Keratinocyte (primary cell): ENCODE measurements at regions not wholly inside any gene's neighbourhood (a gene's known extent, or its start where the extent isn't known, plus 50 kb on each side); places are given as distances from the start of the nearest gene placed in this dataset.

Experiments
- DNase-seq: peaks from one replicate; pipeline ENCODE4 v3.0.0-alpha.2; 2011; ENCODE audit warnings: low read depth, missing footprints, low spot score
- FAIRE-seq: peaks from 2 replicates; lab custom pipeline; 2011; peaks lifted over from hg19 to GRCh38; lab: Jason Lieb, UNC
- H2AFZ ChIP-seq: 2 replicates; pipeline ENCODE4 v1.6.0; 2012; ENCODE audit warnings: low read length, control low read depth, inconsistent platforms; ENCODE audit not compliant: control insufficient read depth
- H3K27ac ChIP-seq: 2 replicates; pipeline ENCODE4 v1.5.1; 2011; ENCODE audit warnings: low read length; ENCODE audit not compliant: control insufficient read depth, insufficient read depth
- H3K27me3 ChIP-seq: 3 replicates; pipeline ENCODE4 v1.6.0; 2011; ENCODE audit warnings: low read length; ENCODE audit not compliant: control insufficient read depth, insufficient read depth; ENCODE audit errors: extremely low read depth
- H3K36me3 ChIP-seq, 2 experiments: 2 replicates in 1 of 2; 3 replicates in 1 of 2; pipeline ENCODE4 v1.5.1; 2011; ENCODE audit warnings: low read length in 2 of 2, mild to moderate bottlenecking in 1 of 2; ENCODE audit not compliant: control insufficient read depth in 2 of 2, insufficient read depth in 2 of 2; ENCODE audit errors: extremely low read depth in 1 of 2
- H3K4me1 ChIP-seq: 3 replicates; pipeline ENCODE4 v1.5.1; 2011; ENCODE audit warnings: low read length; ENCODE audit not compliant: control insufficient read depth, insufficient read depth; ENCODE audit errors: extremely low read depth
- H3K4me2 ChIP-seq: 3 replicates; pipeline ENCODE4 v1.6.0; 2011; ENCODE audit warnings: low read depth, low read length; ENCODE audit not compliant: control insufficient read depth, insufficient read depth; ENCODE audit errors: extremely low read depth
- H3K4me3 ChIP-seq, 3 experiments: fragments of 200-600 bp in 1 of 3; sonication (generic) in 1 of 3; 2 replicates in 2 of 3; 3 replicates in 1 of 3; pipeline ENCODE4 v1.5.1; 2011 to 2016; ENCODE audit warnings: low read length in 3 of 3, mild to moderate bottlenecking in 3 of 3, control low read depth in 2 of 3, inconsistent platforms in 1 of 3, low read depth in 1 of 3, mixed read lengths in 1 of 3, mixed run types in 1 of 3, moderate library complexity in 1 of 3; ENCODE audit not compliant: control insufficient read depth in 2 of 3, insufficient read depth in 2 of 3; ENCODE audit errors: extremely low read depth in 1 of 3
- H3K79me2 ChIP-seq: 2 replicates; pipeline ENCODE4 v1.6.0; 2012; ENCODE audit warnings: low read length; ENCODE audit not compliant: control insufficient read depth, insufficient read depth
- H3K9ac ChIP-seq: 3 replicates; pipeline ENCODE4 v1.6.0; 2011; ENCODE audit warnings: low read length; ENCODE audit not compliant: control insufficient read depth, insufficient read depth; ENCODE audit errors: extremely low read depth
- H3K9me1 ChIP-seq: 3 replicates; pipeline ENCODE4 v1.6.0; 2011; ENCODE audit warnings: low read length; ENCODE audit not compliant: control insufficient read depth, insufficient read depth; ENCODE audit errors: extremely low read depth
- H3K9me3 ChIP-seq: 2 replicates; pipeline ENCODE4 v1.5.1; 2012; ENCODE audit warnings: low read depth, low read length; ENCODE audit not compliant: control insufficient read depth
- H4K20me1 ChIP-seq: 3 replicates; pipeline ENCODE4 v1.6.0; 2011; ENCODE audit warnings: low read length; ENCODE audit not compliant: control insufficient read depth, insufficient read depth; ENCODE audit errors: extremely low read depth
- EZH2 ChIP-seq: IDR thresholded peaks from one replicate; pipeline ENCODE4 v1.6.1; 2012; ENCODE audit warnings: inconsistent platforms, mild to moderate bottlenecking, low read length, moderate library complexity
- dilution Hi-C: fragments of 300-500 bp; cut with MboI; formaldehyde crosslinking; loops from one replicate; pipeline ENCODE4 v1.7.0; 2020; ENCODE audit warnings: low sequenced_read_pairs; ENCODE audit not compliant: extremely low pct_ligation_motif_present
- TF ChIP-seq, protein P1 (sequence below), 3 experiments: IDR thresholded peaks in 1 of 3; conservative IDR thresholded peaks in 1 of 3; optimal IDR thresholded peaks in 1 of 3; 2 replicates in 2 of 3; 3 replicates in 1 of 3; pipeline versions ENCODE3 to v1.5.1; 2011; ENCODE audit warnings: low read length in 3 of 3, mild to moderate bottlenecking in 3 of 3, moderate library complexity in 2 of 3, control low read depth in 1 of 3, inconsistent platforms in 1 of 3; ENCODE audit not compliant: insufficient read depth in 2 of 3; ENCODE audit errors: extremely low read depth in 1 of 3

DNA sequence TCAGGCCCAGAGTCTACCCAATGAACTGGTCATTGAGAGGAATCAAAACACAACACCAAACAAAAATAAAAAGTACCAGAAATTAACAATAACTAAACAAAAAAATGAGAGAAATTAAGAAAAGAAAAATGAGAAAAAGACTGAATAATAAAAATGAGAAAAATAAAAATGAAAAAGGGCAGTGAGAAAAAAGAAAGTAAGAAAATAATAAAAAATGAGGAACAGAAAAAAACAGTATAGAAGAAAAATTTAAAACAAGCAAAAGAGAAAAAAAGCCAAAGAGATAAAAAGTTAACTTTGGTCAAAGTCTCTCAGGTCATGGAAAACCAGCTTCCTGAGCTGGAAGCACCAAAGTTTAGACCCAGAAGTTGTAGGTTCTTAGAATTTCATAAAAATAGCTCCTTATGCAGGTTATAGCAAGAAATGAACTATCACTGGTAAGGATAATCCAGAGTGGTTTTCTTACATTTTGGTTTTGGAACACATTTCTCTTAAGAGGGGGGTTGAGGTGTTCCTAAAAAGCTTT, 51.0 kb upstream of the WDR17 start:
- Histone ChIP-seq H3K9me3 (no peaks in the 10 kb centered on the region), H3K79me2 (no peaks in the 10 kb centered on the region), H3K9ac (no peak overlapping the region), H2AFZ (no peak overlapping the region), H4K20me1 (no peaks in the 10 kb centered on the region), H3K27ac (no peak overlapping the region), H3K27me3 (no peaks in the 10 kb centered on the region), H3K4me2 (no peak overlapping the region), H3K9me1 (no peaks in the 10 kb centered on the region), H3K4me1 (no peaks in the 10 kb centered on the region), H3K36me3 (no peaks in the 10 kb centered on the region), H3K4me3 (no peak overlapping the region)
- DNase-seq: no peak
- no peak for FAIRE-seq
- dilution Hi-C loops: no loop called here
- no peak for TF ChIP-seq EZH2
- TF ChIP-seq, protein P1, sequence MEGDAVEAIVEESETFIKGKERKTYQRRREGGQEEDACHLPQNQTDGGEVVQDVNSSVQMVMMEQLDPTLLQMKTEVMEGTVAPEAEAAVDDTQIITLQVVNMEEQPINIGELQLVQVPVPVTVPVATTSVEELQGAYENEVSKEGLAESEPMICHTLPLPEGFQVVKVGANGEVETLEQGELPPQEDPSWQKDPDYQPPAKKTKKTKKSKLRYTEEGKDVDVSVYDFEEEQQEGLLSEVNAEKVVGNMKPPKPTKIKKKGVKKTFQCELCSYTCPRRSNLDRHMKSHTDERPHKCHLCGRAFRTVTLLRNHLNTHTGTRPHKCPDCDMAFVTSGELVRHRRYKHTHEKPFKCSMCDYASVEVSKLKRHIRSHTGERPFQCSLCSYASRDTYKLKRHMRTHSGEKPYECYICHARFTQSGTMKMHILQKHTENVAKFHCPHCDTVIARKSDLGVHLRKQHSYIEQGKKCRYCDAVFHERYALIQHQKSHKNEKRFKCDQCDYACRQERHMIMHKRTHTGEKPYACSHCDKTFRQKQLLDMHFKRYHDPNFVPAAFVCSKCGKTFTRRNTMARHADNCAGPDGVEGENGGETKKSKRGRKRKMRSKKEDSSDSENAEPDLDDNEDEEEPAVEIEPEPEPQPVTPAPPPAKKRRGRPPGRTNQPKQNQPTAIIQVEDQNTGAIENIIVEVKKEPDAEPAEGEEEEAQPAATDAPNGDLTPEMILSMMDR (optimal IDR thresholded peaks at IDR 0.05 in 1 of 3, IDR thresholded peaks at IDR 0.05 in 1 of 3, conservative IDR thresholded peaks at IDR 0.05 in 1 of 3; ENCODE audit: extremely low read depth in 1 of 3, insufficient read depth in 2 of 3, low read length in 3 of 3): no peak
